OCI-LY1 (cell line): ENCODE measurements at regions not wholly inside any gene's neighbourhood (a gene's known extent, or its start where the extent isn't known, plus 50 kb on each side); places are given as distances from the start of the nearest gene placed in this dataset.

Experiments used
- H2AFZ ChIP-seq: fragments of 200-600 bp; sonication (generic), shearing (Covaris generic); 2 replicates; pipeline ENCODE4 v1.6.0; 2014; ENCODE audit warnings: antibody characterized with exemption, mild to moderate bottlenecking, low read length
- H3F3A ChIP-seq: fragments of 200-600 bp; sonication (generic), shearing (Covaris generic); 2 replicates; pipeline ENCODE4 v1.6.0; 2014; ENCODE audit warnings: mild to moderate bottlenecking, antibody characterized with exemption, low read length, moderate library complexity; ENCODE audit not compliant: insufficient read depth
- H3K27ac ChIP-seq: fragments of 200-600 bp; sonication (generic); 2 replicates; pipeline ENCODE4 v1.5.1; 2014; ENCODE audit warnings: low read length, mixed run types, mild to moderate bottlenecking, low read depth; ENCODE audit not compliant: poor library complexity, severe bottlenecking
- H3K27me3 ChIP-seq: fragments of 200-600 bp; sonication (generic); 2 replicates; pipeline ENCODE4 v1.6.0; 2014; ENCODE audit warnings: antibody characterized with exemption, mild to moderate bottlenecking, low read length, moderate library complexity; ENCODE audit not compliant: insufficient read depth
- H3K36me3 ChIP-seq: fragments of 200-600 bp; sonication (generic); 2 replicates; pipeline ENCODE4 v1.6.1; 2014; ENCODE audit warnings: mild to moderate bottlenecking, antibody characterized with exemption, low read length, moderate library complexity, mixed read lengths; ENCODE audit not compliant: insufficient read depth
- H3K4me1 ChIP-seq: fragments of 200-600 bp; sonication (generic); 2 replicates; pipeline ENCODE4 v1.5.1; 2014; ENCODE audit warnings: mild to moderate bottlenecking, low read length, moderate library complexity; ENCODE audit not compliant: insufficient read depth, severe bottlenecking
- H3K4me2 ChIP-seq: fragments of 200-600 bp; sonication (generic), shearing (Covaris generic); 2 replicates; pipeline ENCODE4 v1.6.1; 2014; ENCODE audit warnings: low read length
- H3K4me3 ChIP-seq: fragments of 200-600 bp; sonication (generic); 2 replicates; pipeline ENCODE4 v1.5.1; 2014; ENCODE audit warnings: low read length, low read depth, mild to moderate bottlenecking, mixed read lengths; ENCODE audit not compliant: poor library complexity, severe bottlenecking
- H3K79me2 ChIP-seq: fragments of 200-600 bp; shearing (Covaris generic); 2 replicates; pipeline ENCODE4 v1.6.1; 2016; ENCODE audit warnings: mixed run types, low read length, mixed read lengths; ENCODE audit not compliant: insufficient read depth
- H3K9ac ChIP-seq: fragments of 200-600 bp; sonication (generic), shearing (Covaris generic); 2 replicates; pipeline ENCODE4 v1.6.1; 2014; ENCODE audit warnings: mild to moderate bottlenecking, low read length, mixed read lengths
- H3K9me2 ChIP-seq: fragments of 200-600 bp; sonication (generic), shearing (Covaris generic); 2 replicates; pipeline ENCODE4 v1.6.1; 2014; ENCODE audit warnings: low read depth, mild to moderate bottlenecking, low read length, mixed read lengths
- H3K9me3 ChIP-seq: fragments of 200-600 bp; shearing (Covaris generic); 2 replicates; pipeline ENCODE4 v1.6.1; 2014; ENCODE audit warnings: low read length, mixed read lengths
- H4K20me1 ChIP-seq: fragments of 200-600 bp; sonication (generic), shearing (Covaris generic); 2 replicates; pipeline ENCODE4 v1.6.0; 2016; ENCODE audit warnings: mild to moderate bottlenecking, low read length; ENCODE audit not compliant: insufficient read depth
- EZH2 ChIP-seq: fragments of 200-600 bp; sonication (generic), shearing (Covaris generic); IDR thresholded peaks from 2 replicates; pipeline ENCODE4 v1.8.0; 2017; ENCODE audit warnings: borderline replicate concordance, mixed run types, mild to moderate bottlenecking, antibody characterized with exemption, low read length, moderate library complexity, mixed read lengths
- TF ChIP-seq, protein P1 (sequence below): fragments of 200-600 bp; sonication (generic), shearing (Covaris generic); IDR thresholded peaks from 2 replicates; pipeline ENCODE4 v1.5.1; 2017; ENCODE audit warnings: mild to moderate bottlenecking, antibody characterized with exemption, low read length, moderate library complexity, mixed read lengths

GRCh38 chr10:120182431-120182830 is 274.6 kb upstream of the PLPP4 start:
- H3K9me3 ChIP-seq, result no peaks in the 10 kb centered on the region
- no peak overlapping the region for H3K4me3 ChIP-seq
- H3K27ac ChIP-seq, result no peak overlapping the region
- no peaks in the 10 kb centered on the region for H3K4me1 ChIP-seq
- no peaks in the 10 kb centered on the region for H4K20me1 ChIP-seq
- H3K9me2 ChIP-seq, result no peaks in the 10 kb centered on the region
- TF ChIP-seq, protein P1, sequence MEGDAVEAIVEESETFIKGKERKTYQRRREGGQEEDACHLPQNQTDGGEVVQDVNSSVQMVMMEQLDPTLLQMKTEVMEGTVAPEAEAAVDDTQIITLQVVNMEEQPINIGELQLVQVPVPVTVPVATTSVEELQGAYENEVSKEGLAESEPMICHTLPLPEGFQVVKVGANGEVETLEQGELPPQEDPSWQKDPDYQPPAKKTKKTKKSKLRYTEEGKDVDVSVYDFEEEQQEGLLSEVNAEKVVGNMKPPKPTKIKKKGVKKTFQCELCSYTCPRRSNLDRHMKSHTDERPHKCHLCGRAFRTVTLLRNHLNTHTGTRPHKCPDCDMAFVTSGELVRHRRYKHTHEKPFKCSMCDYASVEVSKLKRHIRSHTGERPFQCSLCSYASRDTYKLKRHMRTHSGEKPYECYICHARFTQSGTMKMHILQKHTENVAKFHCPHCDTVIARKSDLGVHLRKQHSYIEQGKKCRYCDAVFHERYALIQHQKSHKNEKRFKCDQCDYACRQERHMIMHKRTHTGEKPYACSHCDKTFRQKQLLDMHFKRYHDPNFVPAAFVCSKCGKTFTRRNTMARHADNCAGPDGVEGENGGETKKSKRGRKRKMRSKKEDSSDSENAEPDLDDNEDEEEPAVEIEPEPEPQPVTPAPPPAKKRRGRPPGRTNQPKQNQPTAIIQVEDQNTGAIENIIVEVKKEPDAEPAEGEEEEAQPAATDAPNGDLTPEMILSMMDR, result no peak
- no peak for TF ChIP-seq EZH2
- H3K9ac ChIP-seq, result no peak overlapping the region
- no peaks in the 10 kb centered on the region for H3K79me2 ChIP-seq
- H3K4me2 ChIP-seq, result no peak overlapping the region
- H3K36me3 ChIP-seq, result no peaks in the 10 kb centered on the region
- H3F3A ChIP-seq, result no peaks in the 10 kb centered on the region
- H3K27me3 ChIP-seq, result no peaks in the 10 kb centered on the region
- no peak overlapping the region for H2AFZ ChIP-seq

DNA sequence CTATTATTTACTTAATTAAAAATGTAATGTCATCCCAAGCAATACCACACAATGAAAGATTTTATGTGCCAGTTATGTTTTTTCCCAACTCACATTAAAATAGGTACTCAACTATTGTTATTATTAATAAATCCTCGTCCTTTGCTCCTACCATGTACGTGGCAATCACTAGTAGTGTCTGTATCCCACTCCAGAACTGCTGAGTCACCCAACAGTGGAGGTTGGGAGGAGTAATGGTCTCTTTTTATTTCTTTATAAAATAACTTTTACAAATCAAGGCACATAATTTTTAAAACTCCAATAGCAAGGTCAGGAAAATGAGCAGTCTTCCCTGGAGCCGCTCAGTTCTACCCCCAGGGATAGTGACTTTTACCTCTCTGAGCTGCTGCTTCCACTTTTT is 273.5 kb upstream of the PLPP4 start:
- no peak overlapping the region for H3K27ac ChIP-seq
- no peaks in the 10 kb centered on the region for H3K36me3 ChIP-seq
- H3K79me2 ChIP-seq, result no peaks in the 10 kb centered on the region
- no peaks in the 10 kb centered on the region for H3K9me2 ChIP-seq
- no peaks in the 10 kb centered on the region for H4K20me1 ChIP-seq
- H3K4me2 ChIP-seq, result no peak overlapping the region
- no peaks in the 10 kb centered on the region for H3K27me3 ChIP-seq
- TF ChIP-seq, protein P1, result no peak
- no peak for TF ChIP-seq EZH2
- H3K9me3 ChIP-seq, result no peaks in the 10 kb centered on the region
- H3F3A ChIP-seq, result no peaks in the 10 kb centered on the region
- no peaks in the 10 kb centered on the region for H3K4me1 ChIP-seq
- no peak overlapping the region for H3K9ac ChIP-seq
- no peak overlapping the region for H2AFZ ChIP-seq
- H3K4me3 ChIP-seq, result no peak overlapping the region

DNA sequence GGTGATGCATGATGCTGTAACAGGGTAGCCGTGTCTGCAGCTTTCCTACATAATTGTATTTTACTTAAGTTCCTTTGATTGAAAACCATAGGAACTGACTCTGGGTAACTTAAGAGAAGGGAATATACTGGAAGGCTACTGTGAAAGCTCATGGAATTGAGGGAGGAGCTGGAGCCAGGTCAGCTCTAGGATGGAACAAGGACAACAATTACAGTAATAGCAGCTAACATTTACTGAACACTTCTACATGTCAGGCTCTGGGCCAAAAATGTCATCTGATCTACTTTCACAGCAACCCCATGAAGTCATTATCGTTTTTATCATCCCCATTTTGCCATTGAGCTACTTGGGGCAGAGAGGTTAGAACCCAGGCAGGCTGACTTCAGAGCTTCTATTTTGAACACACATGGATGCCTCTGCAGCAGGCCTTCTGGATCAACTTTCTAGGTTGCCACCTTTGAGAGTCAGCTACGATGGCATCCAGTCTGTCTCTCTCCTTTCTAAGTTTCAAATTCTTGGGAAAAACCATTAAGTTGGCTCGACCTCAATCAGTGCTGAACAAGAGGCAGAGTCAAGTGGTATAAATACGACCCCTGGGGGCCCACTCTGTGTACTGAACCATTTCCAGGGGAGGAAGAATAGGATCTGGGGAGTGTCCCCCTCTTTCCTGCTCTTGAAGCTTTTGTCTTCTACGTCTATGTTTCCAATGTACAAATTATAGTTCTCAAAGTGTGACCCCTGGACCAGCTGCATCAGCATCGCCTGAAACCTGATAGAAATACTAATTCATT is 272.3 kb upstream of the PLPP4 start:
- no peak overlapping the region for H3K4me3 ChIP-seq
- no peaks in the 10 kb centered on the region for H3K9me3 ChIP-seq
- TF ChIP-seq, protein P1, result no peak
- no peak for TF ChIP-seq EZH2
- H3K9me2 ChIP-seq, result no peaks in the 10 kb centered on the region
- H3K4me1 ChIP-seq, result no peaks in the 10 kb centered on the region
- H4K20me1 ChIP-seq, result no peaks in the 10 kb centered on the region
- H3K27ac ChIP-seq, result no peak overlapping the region
- H2AFZ ChIP-seq, result no peak overlapping the region
- no peak overlapping the region for H3K9ac ChIP-seq
- H3F3A ChIP-seq, result no peaks in the 10 kb centered on the region
- no peak overlapping the region for H3K4me2 ChIP-seq
- H3K27me3 ChIP-seq, result no peaks in the 10 kb centered on the region
- H3K79me2 ChIP-seq, result no peaks in the 10 kb centered on the region
- no peaks in the 10 kb centered on the region for H3K36me3 ChIP-seq
